GM23248 (cell line): ENCODE measurements at regions not wholly inside any gene's neighbourhood (a gene's known extent, or its start where the extent isn't known, plus 50 kb on each side); places are given as distances from the start of the nearest gene placed in this dataset.

Source experiments
- EZH2 ChIP-seq: fragments of 200-600 bp; sonication (generic); IDR thresholded peaks from 2 replicates; pipeline ENCODE4 v1.6.1; 2018; ENCODE audit warnings: antibody characterized with exemption, mild to moderate bottlenecking; ENCODE audit not compliant: insufficient read depth, poor library complexity, severe bottlenecking
- EZH2phosphoT487 ChIP-seq: fragments of 200-600 bp; sonication (generic); IDR thresholded peaks from 2 replicates; pipeline ENCODE4 v1.6.1; 2018; ENCODE audit warnings: antibody characterized with exemption, moderate library complexity, mild to moderate bottlenecking, low read depth; ENCODE audit not compliant: insufficient read depth

DNA sequence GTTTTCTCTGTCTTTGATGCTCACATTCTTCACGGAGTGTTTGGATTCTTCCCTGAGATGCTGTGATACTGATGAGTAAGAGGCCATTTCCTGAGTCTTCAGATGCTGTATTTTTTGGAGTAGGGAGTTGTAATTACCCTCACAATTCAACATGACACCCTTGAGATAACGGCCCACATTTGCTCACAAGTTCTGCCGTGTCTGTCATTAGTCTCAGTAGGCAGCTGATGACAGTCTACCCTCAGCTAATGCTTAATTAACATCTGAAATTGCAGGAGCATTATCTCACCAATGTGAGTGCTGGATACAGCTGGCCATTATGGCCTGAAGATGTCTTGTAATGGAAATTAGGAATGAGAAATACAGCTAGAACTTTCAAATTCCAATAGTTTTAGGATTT is 307.1 kb upstream of the ADCY2 start:
- TF ChIP-seq EZH2 = no peak
- no peak for TF ChIP-seq EZH2phosphoT487
